Gastrocnemius medialis (tissue), 4 donors: ENCODE measurements at regions not wholly inside any gene's neighbourhood (a gene's known extent, or its start where the extent isn't known, plus 50 kb on each side); places are given as distances from the start of the nearest gene placed in this dataset.
A peak's percentile ranks its signal among the peaks of the same experiment; 100 is the strongest.

Experiments used
- ATAC-seq, 2 donors: fragments of 150-250 bp; one replicate each; pipeline ENCODE4 v1.9.1; 2016
- DNase-seq, 2 donors: peaks; one replicate each; pipeline ENCODE4 v3.0.0-alpha.2; 2019
- H3K27ac ChIP-seq, 4 donors: fragments of 200-600 bp; sonication (generic); 1 replicate in 1 of 4; 2 replicates in 3 of 4; pipeline ENCODE4 v1.5.1; 2016 to 2018; ENCODE audit warnings: mild to moderate bottlenecking in 2 of 4, moderate library complexity in 1 of 4
- H3K27me3 ChIP-seq, 3 donors: fragments of 200-600 bp; sonication (generic) in 2 of 3; 1 replicate in 1 of 3; 2 replicates in 2 of 3; pipeline versions ENCODE4 v1.5.1 to v1.6.0; 2016 to 2019; ENCODE audit warnings: mild to moderate bottlenecking in 1 of 3, moderate library complexity in 1 of 3
- H3K36me3 ChIP-seq, 2 donors: fragments of 200-600 bp; sonication (generic) in 1 of 2; one replicate each; pipeline ENCODE4 v1.5.1; 2017 to 2018
- H3K4me1 ChIP-seq, 2 donors: fragments of 200-600 bp; sonication (generic) in 1 of 2; one replicate each; pipeline ENCODE4 v1.5.1; 2016 to 2017; ENCODE audit warnings: mild to moderate bottlenecking in 2 of 2
- H3K4me3 ChIP-seq, 4 donors: fragments of 200-600 bp; sonication (generic) in 3 of 4; 1 replicate in 1 of 4; 2 replicates in 3 of 4; pipeline ENCODE4 v1.5.1; 2016 to 2019; ENCODE audit warnings: mild to moderate bottlenecking in 2 of 4
- H3K9me3 ChIP-seq, 3 donors: fragments of 200-600 bp; sonication (generic) in 2 of 3; 1 replicate in 1 of 3; 2 replicates in 2 of 3; pipeline ENCODE4 v1.5.1; 2016 to 2019
- CTCF ChIP-seq, 5 experiments: fragments of 450-650 bp in 3 of 5; fragments of 200-600 bp in 2 of 5; sonication (generic) in 2 of 5; IDR thresholded peaks in 4 of 5; conservative IDR thresholded peaks in 1 of 5; 1 replicate in 4 of 5; 2 replicates in 1 of 5; pipeline ENCODE4 v1.5.1; 2016 to 2019; ENCODE audit warnings: antibody characterized with exemption in 5 of 5, mild to moderate bottlenecking in 3 of 5, moderate library complexity in 3 of 5
- POLR2A ChIP-seq, 2 donors: fragments of 450-650 bp; IDR thresholded peaks; one replicate each; pipeline ENCODE4 v1.6.1; 2017; ENCODE audit warnings: antibody characterized with exemption in 2 of 2, mild to moderate bottlenecking in 2 of 2, moderate library complexity in 2 of 2
- in situ Hi-C, 4 donors: fragments of 200-750 bp; cut with MboI; loops; one replicate each; pipeline versions ENCODE4 v1.15.0 to v1.8.0; 2017; ENCODE audit warnings: low sequenced_read_pairs in 4 of 4
- intact Hi-C: fragments of 100-400 bp; cut with DNase I; formaldehyde crosslinking; loops from one replicate; pipeline ENCODE4 v1.15.1; 2023; ENCODE audit warnings: low total_unique reads

- ATAC-seq (no peak), DNase-seq (no peak)
- TF ChIP-seq CTCF (IDR thresholded peaks at IDR 0.05 in 4 of 5, conservative IDR thresholded peaks at IDR 0.05 in 1 of 5) (no peak), POLR2A (IDR thresholded peaks at IDR 0.05) (no peak)
- H3K36me3 ChIP-seq: no peaks in the 10 kb centered on the region
- H3K27ac ChIP-seq: no peak overlapping the region
- intact Hi-C loops: no loop called here
- no peaks in the 10 kb centered on the region for H3K4me1 ChIP-seq
- in situ Hi-C loops: no loop called here
- H3K27me3 ChIP-seq: peaks cover 43 to 57% (median 46%) of the 10 kb centered on the region in 3 donors
- H3K4me3 ChIP-seq: no peak overlapping the region
- peaks cover 0 to 7% (median 0%) of the 10 kb centered on the region in 3 donors for H3K9me3 ChIP-seq
Observed at GRCh38 chr1:37319284-37319683, 155.1 kb upstream of the ZC3H12A start.

- H3K4me3 ChIP-seq: no peak overlapping the region
- in situ Hi-C loops: no loop called here
- H3K27ac ChIP-seq: no peak overlapping the region
- intact Hi-C loops: no loop called here
- TF ChIP-seq POLR2A (IDR thresholded peaks at IDR 0.05) (no peak), CTCF (IDR thresholded peaks at IDR 0.05 in 4 of 5, conservative IDR thresholded peaks at IDR 0.05 in 1 of 5) (peak in 3 of 5 experiments; percentile 24 to 30 (median 24))
- peaks cover 0 to 10% (median 0%) of the 10 kb centered on the region in 3 donors for H3K9me3 ChIP-seq
- no peak for DNase-seq
- no peaks in the 10 kb centered on the region for H3K36me3 ChIP-seq
- no peak for ATAC-seq
- no peaks in the 10 kb centered on the region for H3K4me1 ChIP-seq
- H3K27me3 ChIP-seq: peaks cover 16 to 28% (median 18%) of the 10 kb centered on the region in 3 donors
Observed at GRCh38 chr1:37323486-37324377, 150.6 kb upstream of the ZC3H12A start.

DNA sequence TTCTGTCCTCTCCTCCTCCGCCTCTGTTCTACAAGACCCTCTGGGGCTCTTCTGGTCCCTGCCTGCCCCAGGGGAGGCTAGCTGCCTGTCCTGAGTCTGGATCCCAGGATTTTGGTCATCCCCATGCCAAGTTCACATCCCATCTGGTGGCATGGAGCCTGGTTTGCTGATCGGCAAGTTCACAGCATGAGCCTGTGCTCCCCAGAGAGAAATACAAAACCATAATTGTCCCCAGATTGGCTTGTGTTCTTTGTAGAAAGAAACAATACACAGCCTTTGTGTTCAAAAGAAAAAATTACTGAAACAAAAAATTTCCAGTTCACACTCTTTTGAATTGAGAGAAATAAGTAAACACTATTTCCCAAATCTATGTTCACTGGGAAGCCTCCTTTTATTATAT lies 149.4 kb upstream of the ZC3H12A start:
- Histone ChIP-seq H3K4me1 (no peaks in the 10 kb centered on the region), H3K9me3 (peaks cover 0 to 10% (median 0%) of the 10 kb centered on the region in 3 donors), H3K36me3 (no peaks in the 10 kb centered on the region), H3K27ac (no peak overlapping the region), H3K27me3 (peaks cover 12 to 22% (median 14%) of the 10 kb centered on the region in 3 donors), H3K4me3 (no peak overlapping the region)
- no peak for TF ChIP-seq CTCF (IDR thresholded peaks at IDR 0.05 in 4 of 5, conservative IDR thresholded peaks at IDR 0.05 in 1 of 5)
- TF ChIP-seq POLR2A (IDR thresholded peaks at IDR 0.05): no peak
- intact Hi-C loops (no loop called here), in situ Hi-C loops (no loop called here)
- DNase-seq: no peak
- no peak for ATAC-seq

DNA sequence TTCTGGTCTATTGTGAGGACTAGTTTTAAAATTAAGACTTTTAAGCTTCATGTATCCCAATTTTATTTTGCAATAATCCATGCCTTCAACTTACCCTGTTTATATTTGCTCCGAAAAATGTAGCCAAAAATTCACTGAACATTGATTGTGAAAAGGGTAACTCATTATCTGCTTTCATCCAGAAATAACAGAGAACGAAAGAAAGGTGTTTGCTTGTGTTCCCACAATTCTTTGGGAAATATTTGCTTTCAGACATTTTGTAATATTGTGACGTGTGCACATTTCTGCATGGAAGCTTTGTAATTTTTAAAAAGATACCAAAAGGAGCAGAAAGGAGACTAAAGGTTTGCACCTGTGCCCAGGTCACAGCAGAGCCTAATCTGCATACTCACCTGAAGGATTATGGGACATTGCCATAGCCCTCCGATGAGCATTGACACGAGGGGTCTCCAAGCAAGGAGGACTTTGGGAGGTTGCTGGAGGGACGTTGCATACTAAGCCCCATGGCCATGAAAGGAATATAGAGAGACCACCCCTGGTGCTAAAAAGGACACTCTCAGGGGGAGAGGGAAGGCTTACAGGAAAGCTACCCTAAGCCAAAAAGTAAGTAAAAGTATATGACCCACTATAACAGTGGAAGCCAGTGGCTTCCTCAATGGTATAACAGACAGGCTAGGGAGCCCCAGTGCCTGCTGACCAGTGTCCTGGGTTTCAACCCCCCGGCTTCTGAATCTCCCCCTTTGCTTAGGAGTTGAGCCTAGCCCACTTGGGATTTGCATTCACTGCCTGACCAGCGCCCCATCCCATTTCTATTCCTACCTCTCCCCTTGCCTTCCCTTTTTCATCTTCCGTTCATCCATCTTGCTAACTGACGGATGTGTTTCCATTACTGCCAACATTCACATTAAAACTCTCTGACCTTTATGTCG lies 148.6 kb upstream of the ZC3H12A start:
- no peaks in the 10 kb centered on the region for H3K36me3 ChIP-seq
- in situ Hi-C loops (no loop called here), intact Hi-C loops (no loop called here)
- no peaks in the 10 kb centered on the region for H3K4me1 ChIP-seq
- DNase-seq: no peak
- H3K4me3 ChIP-seq: no peak overlapping the region
- no peak for TF ChIP-seq CTCF (IDR thresholded peaks at IDR 0.05 in 4 of 5, conservative IDR thresholded peaks at IDR 0.05 in 1 of 5)
- no peak for TF ChIP-seq POLR2A (IDR thresholded peaks at IDR 0.05)
- peaks cover 12 to 22% (median 14%) of the 10 kb centered on the region in 3 donors for H3K27me3 ChIP-seq
- no peak for ATAC-seq
- no peak overlapping the region for H3K27ac ChIP-seq
- H3K9me3 ChIP-seq: peaks cover 0 to 10% (median 0%) of the 10 kb centered on the region in 3 donors
